CD4-positive, alpha-beta T cell treated with Interferon gamma for 1 hour (primary cell): ENCODE measurements at regions not wholly inside any gene's neighbourhood (a gene's known extent, or its start where the extent isn't known, plus 50 kb on each side); places are given as distances from the start of the nearest gene placed in this dataset.

Experiments used
- DNase-seq: peaks from one replicate; pipeline ENCODE4 v3.0.0-alpha.2; 2020

GRCh38 chr1:108082738-108083562, 117.2 kb downstream of the SLC25A24 start:
- DNase-seq: no peak

GRCh38 chr1:108082001-108082400, 117.0 kb upstream of the VAV3 start:
- DNase-seq: no peak

GRCh38 chr1:108080448-108080847, 115.5 kb upstream of the VAV3 start:
- DNase-seq: peak; percentile 23

GRCh38 chr1:108079440-108080025, 114.6 kb upstream of the VAV3 start:
- DNase-seq: peak; percentile 58

GRCh38 chr1:108077991-108078390, 113.0 kb upstream of the VAV3 start:
- no peak for DNase-seq

GRCh38 chr1:108075055-108075454, 110.1 kb upstream of the VAV3 start:
- no peak for DNase-seq

GRCh38 chr1:108072776-108073175, 107.8 kb upstream of the VAV3 start:
- DNase-seq: no peak

- no peak for DNase-seq
These were observed 107.2 kb upstream of the VAV3 start for GRCh38 chr1:108072212-108072611.

GRCh38 chr1:108071601-108072000, 106.6 kb upstream of the VAV3 start:
- DNase-seq: no peak

- DNase-seq: no peak
These were observed 105.7 kb upstream of the VAV3 start for GRCh38 chr1:108070662-108071061.

GRCh38 chr1:108067884-108068540, 103.0 kb upstream of the VAV3 start:
- DNase-seq: no peak

GRCh38 chr1:108066808-108067207, 101.8 kb upstream of the VAV3 start:
- no peak for DNase-seq

GRCh38 chr1:108064255-108064654, 99.3 kb upstream of the VAV3 start:
- DNase-seq: no peak

GRCh38 chr1:108063703-108064102, 98.7 kb upstream of the VAV3 start:
- no peak for DNase-seq

- DNase-seq: no peak
These were observed 95.0 kb upstream of the VAV3 start for GRCh38 chr1:108059945-108060344.

GRCh38 chr1:108057541-108057940, 92.6 kb upstream of the VAV3 start:
- DNase-seq: peak; percentile 37

- no peak for DNase-seq
These were observed 91.5 kb upstream of the VAV3 start for GRCh38 chr1:108056436-108056990.

- DNase-seq: no peak
These were observed 90.4 kb upstream of the VAV3 start for GRCh38 chr1:108055387-108055786.

- no peak for DNase-seq
These were observed 89.4 kb upstream of the VAV3 start for GRCh38 chr1:108054396-108054795.

- DNase-seq: no peak
These were observed 88.5 kb upstream of the VAV3 start for GRCh38 chr1:108053270-108054013.

GRCh38 chr1:108051631-108052377, 86.8 kb upstream of the VAV3 start:
- DNase-seq: no peak

GRCh38 chr1:108050911-108051629, 86.1 kb upstream of the VAV3 start:
- DNase-seq: no peak
